Endothelial cell of hepatic sinusoid (primary cell): ENCODE measurements at regions not wholly inside any gene's neighbourhood (a gene's known extent, or its start where the extent isn't known, plus 50 kb on each side); places are given as distances from the start of the nearest gene placed in this dataset.
"Not testable (repeated sequence)": the region's sequence is repeated elsewhere in the genome, so short reads cannot be mapped to it uniquely, and the experiment has no call there.

Experiments
- in situ Hi-C: cut with HindIII; loops from 2 replicates; pipeline ENCODE4 v1.10.0; 2017; ENCODE audit warnings: low sequenced_read_pairs

DNA sequence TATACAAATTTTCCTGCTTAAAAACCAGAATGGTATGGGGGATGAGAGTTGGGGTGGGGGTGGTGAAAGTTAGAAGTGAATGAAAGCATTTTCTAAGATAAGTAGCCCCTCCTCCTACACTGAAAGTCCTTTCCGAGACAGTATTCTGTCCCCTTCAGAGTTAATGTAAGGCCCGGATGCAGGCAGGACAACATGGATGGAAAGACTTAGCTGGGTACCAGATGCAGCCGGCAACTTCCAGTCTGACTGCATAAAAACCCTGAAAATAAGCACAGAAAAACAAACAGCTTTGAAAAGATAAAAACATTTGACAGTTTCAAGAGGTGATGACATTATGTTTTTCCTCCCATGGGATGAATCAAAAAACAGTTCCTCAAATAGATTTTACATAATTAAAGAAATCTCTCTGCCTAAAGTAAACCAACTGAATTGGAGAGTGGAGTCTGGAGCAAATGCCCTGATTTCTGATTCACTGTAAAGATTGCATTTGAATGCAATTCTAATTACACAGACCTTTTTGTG, 196.3 kb downstream of the GPAT3 start:
- in situ Hi-C loops, result no loop called here

DNA sequence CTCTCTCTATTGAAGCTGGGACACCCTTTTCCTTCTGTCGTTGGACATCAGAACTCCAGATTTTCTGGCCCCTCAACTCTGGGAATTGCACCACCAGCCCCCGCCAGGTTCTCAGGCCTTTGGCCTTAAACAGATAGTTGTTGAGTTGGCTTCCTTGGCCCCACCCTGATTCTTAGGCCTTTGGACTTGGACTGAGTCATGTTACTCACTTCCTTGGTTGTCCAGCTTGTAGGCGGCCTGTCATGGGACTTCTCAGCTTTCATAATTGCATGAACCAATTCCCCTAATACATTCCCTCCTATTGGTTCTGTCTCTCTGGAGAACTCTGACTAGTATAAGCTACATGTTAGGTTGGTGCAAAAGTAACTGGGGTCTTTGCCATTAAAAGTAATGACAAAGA, 195.7 kb downstream of the GPAT3 start:
- in situ Hi-C loops, result no loop called here

DNA sequence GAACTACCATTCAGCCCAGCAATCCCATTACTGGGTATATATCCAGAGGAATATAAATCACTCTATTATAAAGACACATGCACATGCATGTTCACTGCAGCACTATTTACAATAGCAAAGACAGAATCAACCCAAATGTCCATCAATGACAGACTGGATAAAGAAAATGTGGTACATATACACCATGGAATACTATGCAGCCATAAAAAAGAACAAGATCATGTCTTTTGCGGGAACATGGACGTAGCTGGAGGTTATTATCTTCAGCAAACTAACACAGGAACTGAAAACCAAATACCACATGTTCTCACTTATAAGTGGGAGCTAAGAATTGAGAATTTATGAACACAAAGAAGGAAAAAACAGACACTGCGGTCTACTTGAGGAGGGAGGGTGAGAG, 195.1 kb downstream of the GPAT3 start:
- in situ Hi-C loops, result not testable (repeated sequence)

DNA sequence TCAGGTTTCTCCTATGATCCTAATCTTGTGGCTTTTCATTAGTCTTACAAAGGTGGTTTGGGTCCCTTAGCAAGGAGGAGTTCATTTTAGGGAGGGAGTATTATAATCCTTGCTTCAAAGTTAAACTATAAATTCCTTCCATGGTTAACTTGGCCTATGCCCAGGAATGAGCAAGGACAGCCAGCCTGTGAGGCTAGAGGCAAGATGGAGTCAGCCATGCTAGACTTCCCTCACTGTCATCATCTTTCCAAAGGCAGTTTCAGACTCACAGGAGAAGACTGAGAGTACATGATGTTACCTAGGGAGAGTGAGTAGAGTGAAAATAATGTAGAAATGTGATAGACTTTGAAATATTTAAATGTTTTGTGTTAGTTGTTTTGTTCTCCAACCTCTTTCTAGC, 192.3 kb downstream of the GPAT3 start:
- in situ Hi-C loops, result no loop called here

DNA sequence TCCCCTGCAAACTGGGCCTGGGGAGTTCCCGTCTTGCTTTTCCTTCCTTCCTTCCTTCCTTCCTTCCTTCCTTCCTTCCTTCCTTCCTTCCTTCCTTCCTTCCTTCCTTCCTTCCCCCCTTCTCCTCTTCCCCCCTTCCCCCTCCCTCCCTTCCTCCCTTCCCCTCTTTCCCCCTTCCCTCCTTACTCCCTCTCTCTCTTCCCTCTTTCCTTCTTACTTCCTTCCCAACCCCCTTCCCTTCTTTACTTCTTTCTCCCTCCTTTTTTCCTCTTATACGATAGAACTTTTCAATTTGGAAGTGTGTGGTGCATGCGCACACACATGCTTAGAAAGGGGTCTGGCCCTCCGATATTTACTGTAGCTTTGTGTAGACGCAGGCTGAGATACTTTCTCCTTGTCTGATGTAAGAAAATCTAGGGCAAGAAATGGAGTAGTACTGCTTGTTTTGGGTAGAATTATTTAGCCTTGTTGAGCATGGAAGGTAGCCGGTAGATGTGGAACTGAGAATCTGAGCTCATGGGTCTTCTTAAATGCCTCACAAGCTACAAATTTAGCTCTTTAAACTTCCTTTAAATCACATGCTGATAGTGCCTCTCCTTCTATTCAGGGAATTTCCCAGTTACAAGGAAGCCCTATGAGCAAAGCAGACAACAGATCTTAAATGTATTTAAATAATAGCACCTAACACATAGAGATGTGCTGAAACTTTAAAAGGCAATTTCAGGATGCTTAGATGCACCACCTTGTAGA, 189.6 kb downstream of the GPAT3 start:
- in situ Hi-C loops, result no loop called here

DNA sequence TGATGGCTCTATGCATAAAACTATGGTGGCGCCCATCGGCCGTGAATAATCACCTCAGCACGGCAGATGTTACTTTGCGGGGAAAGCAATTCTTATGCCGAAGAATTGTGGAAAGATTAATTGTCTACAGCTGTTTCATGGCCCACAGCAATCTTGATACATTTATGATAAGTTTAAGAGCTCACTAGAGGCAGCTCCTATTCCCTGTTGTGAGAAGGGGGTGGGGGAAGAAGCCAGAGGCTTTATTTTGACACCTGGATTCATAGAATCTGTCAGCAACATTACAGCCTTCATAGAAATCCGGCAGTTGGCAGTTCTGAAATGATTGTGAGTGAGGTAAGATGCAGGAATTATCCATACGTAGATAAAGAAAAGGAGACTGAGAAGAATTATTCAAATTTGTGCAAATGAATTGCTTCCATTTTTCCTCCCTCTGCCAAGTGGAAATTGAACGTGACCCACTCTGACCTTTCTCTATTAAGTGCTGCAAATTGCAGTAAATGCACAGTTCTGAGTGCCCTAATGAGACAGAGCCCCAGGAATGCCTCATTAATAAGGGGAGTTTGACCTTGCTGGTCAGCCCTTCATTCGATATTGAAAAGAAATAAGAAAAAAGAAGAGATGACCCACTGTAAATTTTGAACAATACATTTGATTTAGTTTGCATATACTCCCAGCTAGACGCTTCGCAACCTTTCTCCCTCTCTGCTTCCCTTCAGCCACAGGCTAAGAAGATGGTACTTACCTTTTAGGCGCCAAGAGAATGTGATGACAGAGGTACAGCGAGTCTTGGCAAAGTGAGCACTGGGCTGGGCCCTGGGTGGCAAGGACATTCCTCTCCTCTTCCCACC, 188.8 kb downstream of the GPAT3 start:
- in situ Hi-C loops, result no loop called here

DNA sequence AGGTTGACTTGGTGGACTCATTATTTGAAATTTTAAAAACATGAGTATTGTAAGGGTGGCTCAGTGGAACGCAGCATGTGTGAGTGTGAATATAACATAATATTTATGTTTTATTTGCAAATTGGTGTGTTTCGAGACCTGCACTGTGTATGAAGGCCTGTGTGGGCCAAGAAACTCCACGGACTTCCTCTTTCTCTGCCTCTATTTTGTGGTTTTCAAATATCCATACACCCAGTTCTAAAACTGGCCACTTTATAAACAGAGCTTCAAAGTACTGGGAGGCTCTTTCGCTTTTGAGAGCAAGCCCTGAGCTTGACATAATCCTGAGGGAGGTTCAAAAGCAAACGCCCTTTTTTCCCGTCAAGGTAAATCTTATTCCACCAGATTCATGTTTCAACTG, 187.7 kb downstream of the GPAT3 start:
- in situ Hi-C loops, result no loop called here

DNA sequence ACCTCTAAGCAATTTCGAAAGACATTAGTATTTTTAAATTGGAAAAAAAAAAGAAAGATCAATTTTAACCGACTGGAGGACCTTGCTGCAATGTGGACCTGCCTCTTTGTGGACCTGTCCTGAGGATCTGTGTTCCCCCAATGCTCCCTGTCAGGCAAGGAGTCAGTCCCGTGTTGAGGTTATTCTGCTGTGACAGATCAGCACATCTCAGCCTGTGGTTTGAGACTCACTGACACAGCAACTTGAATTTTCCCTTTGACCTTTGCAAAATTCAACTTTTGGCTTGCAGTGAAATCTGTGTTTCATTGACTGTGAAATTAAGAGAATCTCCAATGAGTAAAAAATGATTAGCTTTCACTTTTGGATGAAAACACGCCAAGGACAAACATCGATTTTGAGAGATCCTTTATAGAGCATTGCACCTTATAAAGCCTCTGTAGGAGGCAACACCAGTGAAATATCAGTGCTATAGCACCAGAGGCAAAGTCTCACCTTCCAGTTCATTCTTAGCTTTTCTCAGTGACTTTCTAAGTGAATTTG, 186.9 kb downstream of the GPAT3 start:
- in situ Hi-C loops, result no loop called here

DNA sequence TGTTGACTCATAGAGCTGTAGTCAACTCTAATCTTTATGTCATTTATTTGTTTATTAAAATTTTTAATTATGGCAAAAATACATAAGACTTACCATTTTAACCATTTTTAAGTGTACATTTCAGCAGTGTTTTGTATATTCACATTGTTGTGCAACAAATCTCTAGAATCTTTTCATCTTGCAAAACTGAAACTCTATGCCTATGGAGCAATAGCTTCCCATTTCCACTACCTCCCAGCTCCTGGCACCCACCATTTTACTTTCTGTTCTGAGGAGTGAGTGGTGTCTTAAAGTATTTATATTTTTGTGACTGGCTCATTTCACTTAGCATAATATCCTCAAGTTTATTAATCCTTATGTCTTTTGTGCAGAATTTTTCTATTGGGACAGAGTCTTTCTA, 181.0 kb downstream of the GPAT3 start:
- in situ Hi-C loops, result no loop called here

DNA sequence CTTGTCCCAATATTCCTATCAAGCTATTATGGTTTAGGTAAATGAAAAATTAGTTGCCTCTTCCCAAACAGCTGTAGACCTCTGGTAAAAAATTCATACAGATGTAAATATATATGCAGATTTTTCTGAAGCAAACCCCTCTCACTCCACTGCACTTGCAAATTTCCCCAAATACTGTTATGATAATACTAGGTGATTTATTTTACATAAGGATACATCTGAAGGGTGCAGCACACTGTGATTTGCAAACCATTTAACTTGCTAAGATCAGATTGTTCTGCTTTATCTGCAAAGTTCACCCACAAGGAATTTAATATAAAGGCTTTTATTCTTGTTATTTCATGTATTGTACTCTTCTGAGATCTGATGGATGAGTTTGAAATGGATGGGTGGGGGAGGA, 177.0 kb downstream of the GPAT3 start:
- in situ Hi-C loops, result no loop called here

DNA sequence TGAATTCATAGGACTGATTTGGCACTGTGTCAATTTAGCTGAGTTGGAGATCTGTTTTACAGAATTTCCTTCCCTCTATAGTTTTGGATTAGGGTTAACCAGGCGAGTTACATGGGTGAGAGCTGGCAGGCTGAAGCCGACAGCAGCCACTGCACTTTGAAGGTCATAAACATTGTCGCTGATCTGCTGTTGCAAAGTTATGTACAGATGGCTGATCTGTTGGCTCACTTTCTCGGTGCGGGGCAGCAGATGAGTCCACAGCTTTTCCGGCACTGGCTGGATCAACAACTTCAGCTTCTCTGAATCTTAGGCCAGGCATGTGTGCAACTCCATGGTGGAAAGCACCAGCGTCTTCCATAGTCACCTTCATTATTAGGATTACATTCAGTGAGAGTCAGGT, 173.7 kb downstream of the GPAT3 start:
- in situ Hi-C loops, result no loop called here

DNA sequence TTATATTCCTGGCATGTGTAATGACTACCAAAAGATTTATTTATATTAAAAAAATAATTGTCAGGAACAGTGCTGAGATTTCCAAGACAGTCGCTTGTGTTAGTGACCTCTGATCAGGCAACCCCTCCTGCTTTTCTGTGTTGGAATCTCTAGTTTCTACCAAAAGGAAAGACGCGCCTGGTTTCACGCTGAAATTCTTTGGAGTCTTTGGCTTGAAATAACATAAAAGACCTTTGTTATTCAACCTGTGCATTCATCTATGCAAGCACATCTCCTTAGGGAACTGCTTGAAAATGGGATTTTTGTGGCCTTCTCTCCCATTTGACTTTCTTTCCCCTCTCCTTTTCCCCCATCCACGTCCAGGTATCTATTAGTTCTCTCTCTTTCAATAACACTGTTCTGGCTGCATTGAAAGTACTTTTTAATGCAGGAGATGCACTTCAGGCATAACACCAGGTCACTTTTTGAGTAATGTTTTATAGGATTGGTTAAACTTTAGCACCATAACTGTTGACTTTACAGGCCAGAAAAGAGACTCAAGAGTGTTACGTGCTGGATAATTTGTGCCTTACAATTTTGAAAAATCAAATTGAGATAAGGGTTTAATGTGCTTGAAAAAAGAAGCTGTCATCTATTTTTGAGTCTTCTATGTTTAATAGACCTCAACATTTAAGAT, 172.7 kb downstream of the GPAT3 start:
- in situ Hi-C loops, result no loop called here

DNA sequence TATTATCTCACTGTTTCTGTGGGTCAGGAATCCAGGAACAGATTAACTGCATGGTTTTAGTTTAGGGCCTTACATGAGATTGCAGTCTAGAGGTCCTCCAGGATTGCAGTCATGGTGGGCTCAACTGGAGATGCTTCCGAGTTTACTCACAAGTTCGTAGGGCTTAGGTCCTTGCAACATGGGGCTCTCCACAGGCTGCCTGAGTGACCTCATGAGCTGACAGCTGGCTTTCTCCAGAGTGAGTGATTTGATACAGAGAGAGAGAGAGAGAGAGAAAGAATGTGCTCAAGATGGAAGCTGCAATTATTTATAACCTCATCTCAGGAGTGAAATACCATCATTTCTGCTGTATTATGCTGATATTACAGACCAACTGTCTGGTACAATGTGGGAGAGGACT, 168.9 kb downstream of the GPAT3 start:
- in situ Hi-C loops, result no loop called here

DNA sequence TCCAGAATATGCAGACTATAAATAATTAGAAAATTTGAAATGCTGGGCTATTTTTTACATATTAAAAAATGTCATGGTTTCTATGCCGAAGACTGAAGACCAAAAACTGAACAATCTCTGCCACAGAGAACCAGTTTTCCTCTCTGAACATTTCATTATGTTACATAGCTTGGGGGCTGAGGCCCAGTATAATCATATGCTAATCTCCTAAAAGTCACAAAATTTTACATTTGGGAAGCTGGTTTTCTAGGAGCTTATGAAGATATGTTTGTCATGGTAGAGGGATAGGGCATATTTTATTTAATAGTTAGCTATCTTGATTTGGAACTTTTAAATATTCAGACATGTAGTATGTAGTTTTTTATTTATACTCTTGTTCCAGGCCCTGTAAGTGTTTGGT, 167.8 kb downstream of the GPAT3 start:
- in situ Hi-C loops, result no loop called here

DNA sequence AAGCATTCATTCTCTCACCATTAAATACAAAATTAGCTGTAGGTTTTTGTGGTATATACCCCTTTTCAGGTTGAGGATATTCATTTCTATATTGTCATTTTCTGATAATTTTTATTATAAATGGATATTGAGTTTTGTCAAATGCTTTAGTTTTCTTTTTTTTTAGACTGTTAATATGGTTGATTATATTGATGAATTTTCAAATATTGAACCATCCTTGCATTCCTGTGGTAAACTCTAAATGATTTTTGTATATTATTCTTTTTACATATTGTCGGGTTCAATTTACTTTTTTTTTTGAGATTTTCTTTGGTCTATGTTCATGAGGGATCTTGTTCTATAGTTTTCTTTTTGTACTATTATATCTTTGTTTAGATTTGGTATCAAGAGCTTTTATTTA, 165.1 kb downstream of the GPAT3 start:
- in situ Hi-C loops, result no loop called here

DNA sequence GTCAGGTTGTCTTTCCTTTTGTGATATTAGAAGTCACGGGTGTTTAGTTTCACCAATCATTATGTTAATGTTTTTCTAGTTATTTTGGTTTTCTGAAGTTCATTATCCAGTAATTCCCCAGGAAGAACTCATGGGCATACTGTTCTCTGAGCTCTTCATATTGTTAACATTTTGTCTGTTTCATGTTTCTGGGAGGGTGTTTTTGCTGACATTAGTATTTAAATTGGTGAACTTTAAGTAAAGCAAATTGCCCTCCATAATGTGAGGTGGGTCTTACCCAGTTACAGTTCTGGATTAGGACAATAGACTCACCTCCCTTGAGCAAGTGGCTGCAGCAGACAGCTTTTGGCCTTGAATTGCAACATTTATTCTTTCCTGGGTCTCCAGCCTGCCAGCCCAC, 163.4 kb downstream of the GPAT3 start:
- in situ Hi-C loops, result no loop called here

DNA sequence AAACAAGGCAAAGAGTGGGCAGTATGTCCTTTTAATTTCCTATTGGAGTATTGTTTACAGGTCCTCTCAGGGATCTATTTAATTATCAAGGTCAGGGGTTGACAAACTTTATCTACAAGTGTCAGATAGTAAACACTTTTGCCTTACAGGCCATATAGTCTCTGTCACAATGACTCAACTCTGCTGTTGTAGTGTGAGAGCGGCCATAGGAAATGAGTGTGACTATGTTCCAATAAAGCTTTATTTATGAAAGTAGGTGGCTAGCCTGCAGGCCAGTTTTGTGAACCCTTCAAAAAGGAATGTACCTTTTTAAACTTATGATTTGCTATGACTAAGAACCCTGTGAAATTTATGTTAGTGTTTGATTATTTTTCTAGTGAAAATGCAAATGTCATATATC, 156.1 kb downstream of the GPAT3 start:
- in situ Hi-C loops, result no loop called here

DNA sequence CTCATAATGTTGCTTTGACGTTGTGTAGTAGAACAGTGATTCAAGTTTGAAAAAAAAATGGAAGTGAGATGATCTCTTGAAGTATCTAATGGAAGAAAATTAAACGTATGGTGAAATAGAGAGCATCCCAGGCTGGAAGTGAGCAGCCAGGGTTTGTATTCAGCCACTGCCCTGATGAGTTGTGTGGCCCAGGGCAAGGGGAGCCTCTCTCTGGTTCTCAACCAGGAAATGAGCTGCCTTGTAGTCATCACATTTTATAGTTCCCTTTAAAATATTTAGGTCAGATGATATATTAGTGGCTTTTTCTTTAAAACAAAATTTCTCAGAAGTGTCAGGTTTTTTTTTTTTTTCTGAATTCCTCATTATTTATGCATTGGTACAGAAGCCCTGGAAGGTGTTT, 150.3 kb downstream of the GPAT3 start:
- in situ Hi-C loops, result no loop called here

DNA sequence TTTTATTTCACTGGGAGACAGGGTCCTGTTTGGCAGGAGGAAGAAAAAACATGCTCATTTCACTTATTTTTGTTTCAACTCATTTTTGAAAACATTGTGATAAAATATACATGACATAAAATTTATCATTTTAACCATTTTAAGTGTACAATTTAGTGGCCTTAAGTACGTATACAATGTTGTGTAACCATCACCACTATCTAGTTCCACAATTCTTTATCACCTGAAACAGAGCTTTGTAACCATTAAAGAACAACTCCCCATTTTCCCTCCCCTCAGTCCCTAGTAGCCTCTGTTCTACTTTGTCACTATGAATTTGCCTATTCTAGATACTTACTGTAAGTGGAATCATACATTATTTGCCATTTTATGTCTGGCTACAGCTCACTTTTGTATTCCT, 143.8 kb downstream of the GPAT3 start:
- in situ Hi-C loops, result no loop called here

DNA sequence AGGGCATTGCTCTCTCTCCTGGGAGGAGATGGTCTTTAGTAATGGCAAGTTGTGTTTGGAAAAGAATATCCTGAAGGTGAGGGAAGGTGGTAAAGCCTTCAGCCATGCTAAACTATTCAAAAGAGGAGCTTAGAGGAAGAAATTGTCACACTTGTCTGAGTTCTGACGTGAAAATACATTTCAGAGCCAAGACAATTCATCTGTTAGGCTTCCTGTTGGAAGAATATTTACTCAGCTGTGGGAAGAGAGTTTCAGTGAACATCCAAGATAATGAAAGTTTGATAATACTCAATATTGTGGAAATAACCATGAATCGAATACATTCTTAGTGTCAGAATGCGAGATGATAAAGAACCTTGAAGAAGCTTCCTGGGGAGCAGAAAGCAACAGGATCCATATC, 143.3 kb downstream of the GPAT3 start:
- in situ Hi-C loops, result no loop called here

DNA sequence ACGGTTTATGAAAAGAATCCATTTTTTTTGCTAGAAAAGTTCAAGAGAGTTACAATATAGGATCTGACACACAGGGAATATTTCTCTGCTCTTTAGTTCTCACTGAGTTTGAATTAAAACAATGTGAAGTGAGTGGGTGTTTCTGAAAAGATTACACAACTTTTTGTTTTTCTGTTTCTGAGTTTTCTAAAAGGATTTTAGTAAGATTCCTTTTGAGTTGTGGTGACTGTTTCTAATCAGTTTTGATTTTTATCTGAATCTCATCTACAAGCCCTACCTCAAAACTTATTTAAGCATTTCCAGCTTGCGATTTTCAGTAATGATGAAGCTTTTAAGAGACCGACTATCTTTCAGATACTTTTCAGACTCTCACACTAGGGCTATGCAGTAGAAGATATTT, 141.7 kb downstream of the GPAT3 start:
- in situ Hi-C loops, result no loop called here
